HCEC 1CT (cell line): ENCODE measurements at regions not wholly inside any gene's neighbourhood (a gene's known extent, or its start where the extent isn't known, plus 50 kb on each side); places are given as distances from the start of the nearest gene placed in this dataset.

Experiments
- DNase-seq: peaks from one replicate; pipeline ENCODE4 v3.0.0-alpha.2; 2017

GRCh38 chr9:119441832-119442231 lies 72.6 kb upstream of the BRINP1 start:
- DNase-seq: no peak

GRCh38 chr9:119441338-119441737 lies 72.1 kb upstream of the BRINP1 start:
- no peak for DNase-seq

DNA sequence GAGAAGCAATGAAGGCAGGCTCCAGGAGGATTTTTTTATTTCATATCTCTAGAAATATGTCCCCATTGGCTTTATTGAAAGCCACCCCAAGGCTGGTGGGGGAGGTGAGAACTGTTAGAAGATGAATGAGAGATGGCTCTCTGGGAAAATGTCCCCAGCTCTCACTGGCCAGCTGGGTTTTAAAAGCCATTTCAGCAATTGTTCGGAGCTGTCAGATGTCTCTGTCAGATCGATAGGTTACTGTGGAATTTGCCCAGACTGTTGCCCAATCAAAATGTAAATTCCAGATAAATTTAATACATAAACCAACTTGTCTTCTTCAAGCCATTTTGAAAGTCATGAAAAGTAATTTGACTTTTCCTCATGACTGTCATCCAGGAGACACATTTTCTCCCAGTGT lies 67.0 kb upstream of the BRINP1 start:
- DNase-seq: no peak

GRCh38 chr9:119435076-119435475 lies 65.8 kb upstream of the BRINP1 start:
- DNase-seq: no peak

DNA sequence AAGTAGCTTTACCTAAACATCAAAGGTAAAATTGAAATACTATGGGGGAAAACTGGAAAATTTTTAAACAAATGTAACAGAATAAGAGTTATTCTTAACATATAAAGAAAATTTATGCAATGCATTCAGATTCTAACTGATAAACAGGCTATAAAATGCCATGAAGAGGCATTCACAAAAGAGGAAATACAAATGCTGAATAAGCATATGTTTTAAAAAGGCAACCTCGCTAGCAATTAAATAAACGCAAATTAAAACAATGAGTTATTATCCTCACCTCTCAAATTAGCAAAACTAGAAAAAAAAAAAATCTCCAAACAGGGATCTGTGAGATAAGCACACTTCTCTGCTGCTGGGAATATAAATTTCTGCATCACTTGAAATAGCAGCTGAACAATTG lies 63.2 kb upstream of the BRINP1 start:
- DNase-seq: no peak

GRCh38 chr9:119429302-119429701 lies 60.1 kb upstream of the BRINP1 start:
- no peak for DNase-seq

- no peak for DNase-seq
Observed at GRCh38 chr9:119420231-119420630, 51.0 kb upstream of the BRINP1 start.
